ENCODE measurements at regions not wholly inside any gene's neighbourhood (a gene's known extent, or its start where the extent isn't known, plus 50 kb on each side); places are given as distances from the start of the nearest gene placed in this dataset.
"Not testable (repeated sequence)": the region's sequence is repeated elsewhere in the genome, so short reads cannot be mapped to it uniquely, and the experiment has no call there.

- no peak overlapping the region for H3K4me3 Mint-ChIP-seq
- H3K36me3 Mint-ChIP-seq (ENCODE audit: low read depth) = no peaks in the 10 kb centered on the region
- ATAC-seq (ENCODE audit: low read depth) (no peak), DNase-seq (no peak)
- ChIA-PET POLR2A (no interaction called here), CTCF (no interaction called here)
- no peaks in the 10 kb centered on the region for H3K4me1 Mint-ChIP-seq
- H3K27ac Mint-ChIP-seq = no peak overlapping the region
- intact Hi-C loops (cut with micrococcal nuclease) = no loop called here
- no peak for TF ChIP-seq CTCF (IDR thresholded peaks at IDR 0.05)
- H3K27me3 Mint-ChIP-seq = no peaks in the 10 kb centered on the region
- H3K9me3 Mint-ChIP-seq = no peaks in the 10 kb centered on the region
Measured at GRCh38 chr6:40671001-40671693, 84.0 kb upstream of the LRFN2 start.

- H3K27me3 Mint-ChIP-seq = no peaks in the 10 kb centered on the region
- no peak for ATAC-seq (ENCODE audit: low read depth)
- CTCF ChIA-PET = no interaction called here
Measured at GRCh38 chr6:40669343-40669742, 82.2 kb upstream of the LRFN2 start.

GRCh38 chr6:40668203-40668602 is 81.0 kb upstream of the LRFN2 start:
- Mint-ChIP-seq H3K27me3 (no peaks in the 10 kb centered on the region), H3K9me3 (peaks cover 19% of the 10 kb centered on the region), H3K36me3 (ENCODE audit: low read depth) (no peaks in the 10 kb centered on the region), H3K4me3 (no peak overlapping the region), H3K27ac (no peak overlapping the region), H3K4me1 (no peaks in the 10 kb centered on the region)
- ChIA-PET POLR2A (no interaction called here), CTCF (no interaction called here)
- ATAC-seq (ENCODE audit: low read depth) (no peak), DNase-seq (no peak)
- intact Hi-C loops (cut with micrococcal nuclease) = no loop called here
- TF ChIP-seq CTCF (IDR thresholded peaks at IDR 0.05) = no peak

More at GRCh38 chr6:40669343-40669742, 82.2 kb upstream of the LRFN2 start:
- Mint-ChIP-seq H3K36me3 (ENCODE audit: low read depth) (no peaks in the 10 kb centered on the region), H3K4me3 (no peak overlapping the region), H3K4me1 (no peaks in the 10 kb centered on the region), H3K9me3 (peaks cover 11% of the 10 kb centered on the region), H3K27ac (no peak overlapping the region)
- DNase-seq = no peak
- POLR2A ChIA-PET = no interaction called here
- TF ChIP-seq CTCF (IDR thresholded peaks at IDR 0.05) = no peak
- intact Hi-C loops (cut with micrococcal nuclease) = no loop called here

DNA sequence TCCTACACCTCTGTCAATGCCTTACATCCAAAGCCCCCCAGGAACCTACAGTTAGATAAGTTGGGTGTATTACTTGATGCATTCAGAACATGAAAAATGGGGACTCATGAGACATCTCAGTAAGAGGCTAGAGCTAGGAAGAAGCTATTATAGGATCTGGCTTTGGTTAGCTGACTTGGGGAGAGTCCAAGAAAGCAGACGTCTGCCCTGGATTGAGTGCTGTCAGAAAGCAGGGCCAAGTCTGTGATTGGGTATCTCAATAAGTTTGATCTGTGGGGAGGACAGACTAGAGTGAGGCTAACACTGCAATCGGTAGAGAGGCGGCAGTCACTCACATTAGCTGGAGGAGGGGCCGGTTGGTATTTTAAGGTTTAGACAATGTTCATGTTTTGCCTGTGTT is 79.4 kb upstream of the LRFN2 start:
- Mint-ChIP-seq H3K4me3 (no peak overlapping the region), H3K36me3 (ENCODE audit: low read depth) (no peaks in the 10 kb centered on the region), H3K4me1 (no peaks in the 10 kb centered on the region), H3K9me3 (peaks cover 22% of the 10 kb centered on the region), H3K27ac (no peak overlapping the region), H3K27me3 (no peaks in the 10 kb centered on the region)
- ATAC-seq (ENCODE audit: low read depth) (no peak), DNase-seq (no peak)
- ChIA-PET POLR2A (no interaction called here), CTCF (no interaction called here)
- intact Hi-C loops (cut with micrococcal nuclease) = no loop called here
- TF ChIP-seq CTCF (IDR thresholded peaks at IDR 0.05) = no peak

DNA sequence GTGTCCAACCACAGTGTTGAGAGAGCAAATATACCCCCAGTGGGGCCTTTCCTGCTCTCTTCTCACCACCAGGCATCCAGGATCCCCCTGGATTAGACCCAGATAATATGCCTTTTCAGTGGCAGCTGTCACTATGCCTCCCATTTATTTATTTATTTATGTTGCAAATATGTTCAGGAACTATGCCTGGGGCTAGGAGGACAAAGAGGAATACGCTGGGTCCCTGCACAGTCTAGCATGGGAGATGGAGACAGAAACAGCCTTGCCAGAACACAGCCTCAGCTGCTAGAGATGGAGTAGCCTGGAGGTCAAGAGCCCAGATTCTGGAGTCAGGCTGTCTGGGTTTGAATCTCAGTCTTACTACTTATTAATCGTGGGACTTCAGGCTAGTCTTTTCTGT is 74.6 kb upstream of the LRFN2 start:
- no peak overlapping the region for H3K27ac Mint-ChIP-seq
- no peak for DNase-seq
- no peaks in the 10 kb centered on the region for H3K36me3 Mint-ChIP-seq (ENCODE audit: low read depth)
- no peak for ATAC-seq (ENCODE audit: low read depth)
- H3K4me1 Mint-ChIP-seq = no peaks in the 10 kb centered on the region
- POLR2A ChIA-PET = no interaction called here
- peaks cover 7% of the 10 kb centered on the region for H3K27me3 Mint-ChIP-seq
- TF ChIP-seq CTCF (IDR thresholded peaks at IDR 0.05) = no peak
- no peak overlapping the region for H3K4me3 Mint-ChIP-seq
- intact Hi-C loops (cut with micrococcal nuclease) = no loop called here
- CTCF ChIA-PET = no interaction called here
- H3K9me3 Mint-ChIP-seq = peaks cover 22% of the 10 kb centered on the region

DNA sequence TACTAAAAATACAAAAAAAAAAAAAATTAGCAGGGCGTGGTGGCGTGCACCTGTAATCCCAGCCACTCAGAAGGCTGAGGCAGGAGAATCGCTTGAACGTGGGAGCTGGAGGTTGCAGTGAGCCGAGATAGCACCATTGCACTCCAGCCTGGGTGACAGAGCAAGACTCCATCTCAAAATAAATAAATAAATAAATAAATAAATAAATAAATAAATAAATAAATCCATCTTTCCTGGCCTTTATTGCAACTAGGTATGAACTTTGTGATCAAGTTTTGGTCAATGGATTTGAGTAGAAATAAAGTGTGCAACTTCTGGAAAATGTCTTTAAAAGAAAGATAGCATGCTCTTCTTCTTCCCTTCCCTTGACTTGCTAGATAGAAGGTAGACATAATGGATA is 69.6 kb upstream of the LRFN2 start:
- ATAC-seq (ENCODE audit: low read depth); POLR2A ChIA-PET; H3K9me3 Mint-ChIP-seq; H3K4me3 Mint-ChIP-seq; intact Hi-C loops (cut with micrococcal nuclease); H3K27ac Mint-ChIP-seq; CTCF ChIA-PET; H3K27me3 Mint-ChIP-seq; DNase-seq; H3K36me3 Mint-ChIP-seq (ENCODE audit: low read depth); H3K4me1 Mint-ChIP-seq: not testable (repeated sequence)
